BLaER1 treated with 17β-estradiol and CSF1 and Interleukin-3, amounts not matched to agents 10 nM and 100 nM (cell line): ENCODE measurements at regions not wholly inside any gene's neighbourhood (a gene's known extent, or its start where the extent isn't known, plus 50 kb on each side); places are given as distances from the start of the nearest gene placed in this dataset.
A peak's percentile ranks its signal among the peaks of the same experiment; 100 is the strongest.

Experiments used
- H3K27ac ChIP-seq, 11 experiments: shearing (Covaris generic); formaldehyde crosslinking; 2 replicates each; pipeline ENCODE4 v1.8.1; 2022
- H3K27me3 ChIP-seq, 11 experiments: shearing (Covaris generic); formaldehyde crosslinking; 2 replicates each; pipeline ENCODE4 v1.8.1; 2022
- H3K36me3 ChIP-seq, 11 experiments: shearing (Covaris generic); formaldehyde crosslinking; 2 replicates each; pipeline ENCODE4 v1.8.1; 2022
- H3K4me1 ChIP-seq, 10 experiments: shearing (Covaris generic); formaldehyde crosslinking; 2 replicates each; pipeline ENCODE4 v1.8.1; 2022
- H3K4me2 ChIP-seq, 11 experiments: shearing (Covaris generic); formaldehyde crosslinking; 2 replicates each; pipeline ENCODE4 v1.8.1; 2022
- H3K4me3 ChIP-seq, 10 experiments: shearing (Covaris generic); formaldehyde crosslinking; 2 replicates each; pipeline ENCODE4 v1.8.1; 2022
- H3K9ac ChIP-seq, 11 experiments: shearing (Covaris generic); formaldehyde crosslinking; 2 replicates each; pipeline ENCODE4 v1.8.1; 2022
- H3K9me3 ChIP-seq, 11 experiments: shearing (Covaris generic); formaldehyde crosslinking; replicated peaks in 1 of 11; 2 replicates each; pipeline ENCODE4 v1.8.1; 2022
- H4K20me1 ChIP-seq, 11 experiments: shearing (Covaris generic); formaldehyde crosslinking; 2 replicates each; pipeline ENCODE4 v1.8.1; 2022
- Cebpa-rat ChIP-seq, 11 experiments: shearing (Covaris generic); IDR thresholded peaks; 2 replicates each; pipeline ENCODE4 v1.8.1; 2022

- Histone ChIP-seq H3K4me3 (no peak overlapping the region), H3K9me3 (no peaks in the 10 kb centered on the region), H3K36me3 (no peaks in the 10 kb centered on the region), H3K27ac (no peak overlapping the region), H3K4me1 (peaks cover 0 to 11% (median 7%) of the 10 kb centered on the region in 10 experiments; a peak in 10 of 20 replicates), H3K4me2 (no peak overlapping the region), H3K9ac (no peak overlapping the region), H4K20me1 (no peaks in the 10 kb centered on the region), H3K27me3 (no peaks in the 10 kb centered on the region)
- TF ChIP-seq Cebpa-rat (IDR thresholded peaks at IDR 0.05): no peak
Measured at GRCh38 chr1:38529391-38529790, 330.2 kb downstream of the RRAGC start.

- Histone ChIP-seq H3K4me2 (no peak overlapping the region), H3K4me3 (no peak overlapping the region), H3K27ac (no peak overlapping the region), H3K9ac (no peak overlapping the region), H4K20me1 (no peaks in the 10 kb centered on the region), H3K27me3 (no peaks in the 10 kb centered on the region), H3K4me1 (peaks cover 0 to 11% (median 7%) of the 10 kb centered on the region in 10 experiments; a peak in 10 of 20 replicates), H3K36me3 (no peaks in the 10 kb centered on the region), H3K9me3 (no peaks in the 10 kb centered on the region)
- TF ChIP-seq Cebpa-rat (IDR thresholded peaks at IDR 0.05): no peak
Measured at GRCh38 chr1:38528623-38529022, 330.9 kb downstream of the RRAGC start.

- no peak overlapping the region for H3K27ac ChIP-seq
- H3K9me3 ChIP-seq: no peaks in the 10 kb centered on the region
- TF ChIP-seq Cebpa-rat (IDR thresholded peaks at IDR 0.05): no peak
- H3K27me3 ChIP-seq: no peaks in the 10 kb centered on the region
- peaks cover 0 to 11% (median 7%) of the 10 kb centered on the region in 10 experiments; a peak in 10 of 20 replicates for H3K4me1 ChIP-seq
- peak overlapping the region in 8 of 11 experiments; percentile 7 to 45 (median 31); a peak in 9 of 22 replicates for H3K4me2 ChIP-seq
- H3K9ac ChIP-seq: no peak overlapping the region
- H3K4me3 ChIP-seq: no peak overlapping the region
- no peaks in the 10 kb centered on the region for H4K20me1 ChIP-seq
- H3K36me3 ChIP-seq: no peaks in the 10 kb centered on the region
Measured at GRCh38 chr1:38527373-38527966, 332.1 kb downstream of the RRAGC start.

GRCh38 chr1:38526046-38526445 lies 333.5 kb downstream of the RRAGC start:
- no peak overlapping the region for H3K4me2 ChIP-seq
- no peaks in the 10 kb centered on the region for H4K20me1 ChIP-seq
- no peak for TF ChIP-seq Cebpa-rat (IDR thresholded peaks at IDR 0.05)
- no peak overlapping the region for H3K9ac ChIP-seq
- H3K9me3 ChIP-seq: no peaks in the 10 kb centered on the region
- no peaks in the 10 kb centered on the region for H3K36me3 ChIP-seq
- no peaks in the 10 kb centered on the region for H3K27me3 ChIP-seq
- H3K4me3 ChIP-seq: no peak overlapping the region
- H3K27ac ChIP-seq: no peak overlapping the region
- H3K4me1 ChIP-seq: peaks cover 0 to 13% (median 7%) of the 10 kb centered on the region in 10 experiments; a peak in 10 of 20 replicates

- Histone ChIP-seq H3K9me3 (no peaks in the 10 kb centered on the region), H3K27me3 (no peaks in the 10 kb centered on the region), H3K27ac (no peak overlapping the region), H3K36me3 (no peaks in the 10 kb centered on the region), H3K4me1 (peaks cover 0 to 13% (median 7%) of the 10 kb centered on the region in 10 experiments; a peak in 10 of 20 replicates), H3K9ac (no peak overlapping the region), H3K4me2 (no peak overlapping the region), H4K20me1 (no peaks in the 10 kb centered on the region), H3K4me3 (no peak overlapping the region)
- no peak for TF ChIP-seq Cebpa-rat (IDR thresholded peaks at IDR 0.05)
Measured at GRCh38 chr1:38525343-38526043, 334.1 kb downstream of the RRAGC start.

- no peak overlapping the region for H3K4me2 ChIP-seq
- H3K36me3 ChIP-seq: no peaks in the 10 kb centered on the region
- no peak overlapping the region for H3K27ac ChIP-seq
- H3K9ac ChIP-seq: no peak overlapping the region
- no peaks in the 10 kb centered on the region for H3K9me3 ChIP-seq
- H3K4me3 ChIP-seq: no peak overlapping the region
- no peaks in the 10 kb centered on the region for H3K27me3 ChIP-seq
- H3K4me1 ChIP-seq: peaks cover 0 to 13% (median 7%) of the 10 kb centered on the region in 10 experiments; a peak in 10 of 20 replicates
- TF ChIP-seq Cebpa-rat (IDR thresholded peaks at IDR 0.05): no peak
- H4K20me1 ChIP-seq: no peaks in the 10 kb centered on the region
Measured at GRCh38 chr1:38524025-38524641, 335.4 kb downstream of the RRAGC start.

- H3K9ac ChIP-seq: no peak overlapping the region
Measured at GRCh38 chr1:38523568-38523939, 336.0 kb downstream of the RRAGC start.

GRCh38 chr1:38522915-38523567 lies 336.5 kb downstream of the RRAGC start:
- no peaks in the 10 kb centered on the region for H3K9me3 ChIP-seq
- H3K27ac ChIP-seq: no peak overlapping the region
- H3K4me1 ChIP-seq: peaks cover 0 to 13% (median 7%) of the 10 kb centered on the region in 10 experiments; a peak in 10 of 20 replicates
- no peaks in the 10 kb centered on the region for H3K27me3 ChIP-seq
- no peaks in the 10 kb centered on the region for H3K36me3 ChIP-seq
- H3K9ac ChIP-seq: no peak overlapping the region
- no peak overlapping the region for H3K4me2 ChIP-seq
- no peak overlapping the region for H3K4me3 ChIP-seq
- no peaks in the 10 kb centered on the region for H4K20me1 ChIP-seq
- no peak for TF ChIP-seq Cebpa-rat (IDR thresholded peaks at IDR 0.05)

More at GRCh38 chr1:38523568-38523939, 336.0 kb downstream of the RRAGC start:
- Histone ChIP-seq H3K27me3 (no peaks in the 10 kb centered on the region), H3K4me1 (peaks cover 0 to 13% (median 7%) of the 10 kb centered on the region in 10 experiments; a peak in 10 of 20 replicates), H3K36me3 (no peaks in the 10 kb centered on the region), H3K27ac (no peak overlapping the region), H3K4me2 (no peak overlapping the region), H3K9me3 (no peaks in the 10 kb centered on the region), H4K20me1 (no peaks in the 10 kb centered on the region), H3K4me3 (no peak overlapping the region)
- no peak for TF ChIP-seq Cebpa-rat (IDR thresholded peaks at IDR 0.05)

- Histone ChIP-seq H4K20me1 (no peaks in the 10 kb centered on the region; a peak in 1 of 22 replicates), H3K4me1 (peaks cover 0 to under 1% (median 0%) of the 10 kb centered on the region in 10 experiments; a peak in 1 of 20 replicates), H3K27ac (no peak overlapping the region), H3K9ac (no peak overlapping the region), H3K9me3 (no peaks in the 10 kb centered on the region), H3K4me2 (no peak overlapping the region), H3K36me3 (no peaks in the 10 kb centered on the region), H3K27me3 (no peaks in the 10 kb centered on the region), H3K4me3 (no peak overlapping the region)
- TF ChIP-seq Cebpa-rat (IDR thresholded peaks at IDR 0.05): no peak
Measured at GRCh38 chr1:38516560-38516959, 343.0 kb downstream of the RRAGC start.
